ENCODE measurements at regions not wholly inside any gene's neighbourhood (a gene's known extent, or its start where the extent isn't known, plus 50 kb on each side); places are given as distances from the start of the nearest gene placed in this dataset.

GRCh38 chr11:91854171-91854570 lies 370.4 kb upstream of the FAT3 start:
- DNase-seq, result no peak

GRCh38 chr11:91851908-91852307 lies 372.7 kb upstream of the FAT3 start:
- H3K27ac ChIP-seq, result no peak overlapping the region
- intact Hi-C loops (cut with DNase I), result no loop called here
- H3K36me3 ChIP-seq, result no peaks in the 10 kb centered on the region
- H3K27me3 ChIP-seq, result no peaks in the 10 kb centered on the region
- H3K9me3 ChIP-seq, result no peaks in the 10 kb centered on the region
- no peaks in the 10 kb centered on the region for H3K4me1 ChIP-seq
- no peak overlapping the region for H3K4me3 ChIP-seq
- ATAC-seq (no peak), DNase-seq (no peak)
- WGBS (ENCODE audit: insufficient coverage, low coverage, low lambda C conversion rate, missing lambda C conversion rate), result 64% methylated on average over 2 of the region's 2 CpGs
- TF ChIP-seq POLR2A (IDR thresholded peaks at IDR 0.05), result no peak
- no peak for TF ChIP-seq CTCF (IDR thresholded peaks at IDR 0.05)

More at GRCh38 chr11:91854171-91854570, 370.4 kb upstream of the FAT3 start:
- H3K4me3 ChIP-seq, result no peak overlapping the region
- H3K4me1 ChIP-seq, result no peaks in the 10 kb centered on the region
- H3K27ac ChIP-seq, result no peak overlapping the region
- H3K9me3 ChIP-seq, result no peaks in the 10 kb centered on the region
- no peak for ATAC-seq
- intact Hi-C loops (cut with DNase I), result no loop called here
- no peak for TF ChIP-seq POLR2A (IDR thresholded peaks at IDR 0.05)
- TF ChIP-seq CTCF (IDR thresholded peaks at IDR 0.05), result no peak
- H3K36me3 ChIP-seq, result no peaks in the 10 kb centered on the region
- H3K27me3 ChIP-seq, result no peaks in the 10 kb centered on the region

DNA sequence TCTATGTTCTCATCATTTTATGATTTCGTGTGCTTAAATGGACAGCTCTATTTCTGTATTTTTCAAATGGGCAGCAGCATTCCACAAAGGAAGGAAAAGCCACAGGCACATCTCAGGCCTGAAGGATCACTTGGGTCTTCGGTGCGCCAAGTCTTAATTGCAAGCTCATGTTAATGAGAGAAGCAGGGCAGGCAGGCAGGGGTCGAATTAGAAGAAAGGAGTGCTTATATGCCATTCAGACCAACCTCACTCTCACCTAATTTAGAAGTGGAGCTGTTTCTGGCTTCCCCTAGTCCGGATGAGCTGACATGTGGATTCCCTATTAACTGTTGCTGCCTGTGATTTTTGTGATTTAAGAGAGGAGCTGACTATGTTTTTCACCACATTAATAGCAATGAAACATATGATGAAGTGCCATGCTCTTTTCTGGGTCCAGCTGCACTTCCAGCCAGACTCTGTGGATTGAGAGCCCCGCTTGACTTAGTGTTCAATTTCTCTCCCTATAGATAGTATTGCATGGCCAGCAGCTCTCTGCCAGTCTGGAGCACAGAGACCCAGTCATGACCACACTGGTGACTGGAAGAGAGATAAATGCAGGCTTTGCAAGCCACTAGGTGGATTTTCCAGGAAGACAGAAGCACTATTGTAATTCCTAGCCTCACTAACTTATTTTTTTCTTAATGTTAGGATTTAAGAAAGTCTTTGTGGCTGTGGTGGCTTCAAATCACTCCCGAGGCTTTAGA lies 373.9 kb upstream of the FAT3 start:
- H3K4me1 ChIP-seq, result no peaks in the 10 kb centered on the region
- WGBS (ENCODE audit: insufficient coverage, low coverage, low lambda C conversion rate, missing lambda C conversion rate), result 73% methylated on average over 7 of the region's 7 CpGs
- H3K27me3 ChIP-seq, result no peaks in the 10 kb centered on the region
- no peaks in the 10 kb centered on the region for H3K9me3 ChIP-seq
- DNase-seq (no peak), ATAC-seq (no peak)
- no peak overlapping the region for H3K4me3 ChIP-seq
- TF ChIP-seq POLR2A (IDR thresholded peaks at IDR 0.05), result no peak
- no peak for TF ChIP-seq CTCF (IDR thresholded peaks at IDR 0.05)
- intact Hi-C loops (cut with DNase I), result no loop called here
- H3K36me3 ChIP-seq, result no peaks in the 10 kb centered on the region
- H3K27ac ChIP-seq, result no peak overlapping the region

DNA sequence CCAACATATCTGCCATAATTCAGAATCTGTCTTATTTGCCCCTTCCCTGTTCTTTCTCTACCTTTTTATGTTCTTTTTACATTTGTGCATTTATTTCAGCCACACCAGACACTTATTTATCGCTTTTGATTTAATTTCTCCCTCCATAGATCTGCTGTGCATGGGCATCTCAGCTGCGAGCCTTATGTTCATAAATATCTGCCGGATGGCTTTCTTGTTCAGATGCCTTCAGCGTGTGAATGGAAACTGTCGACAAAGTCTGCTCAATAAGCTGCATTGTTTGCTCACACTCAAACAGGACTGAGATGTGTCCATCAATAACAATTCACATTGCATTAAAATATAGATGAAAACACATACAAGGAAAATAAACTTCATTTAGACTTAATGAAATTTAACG lies 374.6 kb upstream of the FAT3 start:
- intact Hi-C loops (cut with DNase I), result no loop called here
- H3K4me1 ChIP-seq, result no peaks in the 10 kb centered on the region
- no peak for DNase-seq
- TF ChIP-seq CTCF (IDR thresholded peaks at IDR 0.05) (no peak), POLR2A (IDR thresholded peaks at IDR 0.05) (no peak)
- no peak overlapping the region for H3K4me3 ChIP-seq
- no peaks in the 10 kb centered on the region for H3K27me3 ChIP-seq
- H3K9me3 ChIP-seq, result no peaks in the 10 kb centered on the region
- no peak overlapping the region for H3K27ac ChIP-seq
- no peak for ATAC-seq
- 75% methylated on average over 6 of the region's 6 CpGs for WGBS (ENCODE audit: insufficient coverage, low coverage, low lambda C conversion rate, missing lambda C conversion rate)
- H3K36me3 ChIP-seq, result no peaks in the 10 kb centered on the region

- WGBS (ENCODE audit: insufficient coverage, low coverage, low lambda C conversion rate, missing lambda C conversion rate), result 69% methylated on average over 2 of the region's 2 CpGs
- Histone ChIP-seq H3K27ac (no peak overlapping the region), H3K4me1 (no peaks in the 10 kb centered on the region), H3K27me3 (no peaks in the 10 kb centered on the region), H3K9me3 (no peaks in the 10 kb centered on the region), H3K4me3 (no peak overlapping the region), H3K36me3 (no peaks in the 10 kb centered on the region)
- no peak for TF ChIP-seq CTCF (IDR thresholded peaks at IDR 0.05)
- no peak for TF ChIP-seq POLR2A (IDR thresholded peaks at IDR 0.05)
- ATAC-seq, result no peak
- intact Hi-C loops (cut with DNase I), result no loop called here
- DNase-seq, result no peak
These were observed 378.0 kb upstream of the FAT3 start for GRCh38 chr11:91846649-91847048.
